HG03558 (cell line): ENCODE measurements at regions not wholly inside any gene's neighbourhood (a gene's known extent, or its start where the extent isn't known, plus 50 kb on each side); places are given as distances from the start of the nearest gene placed in this dataset.
"Not testable (repeated sequence)": the region's sequence is repeated elsewhere in the genome, so short reads cannot be mapped to it uniquely, and the experiment has no call there.

ENCODE experiments used
- ATAC-seq: cut with Tn5 transposase; IDR thresholded peaks from one replicate; pipeline ENCODE4 v1.9.1; 2021; ENCODE audit warnings: moderate number of reproducible peaks; ENCODE audit not compliant: unreplicated experiment; ENCODE audit errors: extremely low read depth

GRCh38 chr3:81378552-81379293, 382.7 kb downstream of the GBE1 start:
- ATAC-seq = no peak

GRCh38 chr3:81375921-81376320, 385.5 kb downstream of the GBE1 start:
- no peak for ATAC-seq

GRCh38 chr3:81364411-81364810, 397.0 kb downstream of the GBE1 start:
- no peak for ATAC-seq

GRCh38 chr3:81363816-81364215, 397.6 kb downstream of the GBE1 start:
- no peak for ATAC-seq

GRCh38 chr3:81354119-81354518, 407.3 kb downstream of the GBE1 start:
- ATAC-seq = no peak

- ATAC-seq = no peak
Measured at GRCh38 chr3:81352867-81353266, 408.6 kb downstream of the GBE1 start.

- no peak for ATAC-seq
Measured at GRCh38 chr3:81349816-81350340, 411.6 kb downstream of the GBE1 start.

GRCh38 chr3:81339040-81339845, 422.2 kb downstream of the GBE1 start:
- no peak for ATAC-seq

GRCh38 chr3:81336470-81336869, 425.0 kb downstream of the GBE1 start:
- ATAC-seq = no peak

- not testable (repeated sequence) for ATAC-seq
Measured at GRCh38 chr3:81329835-81330234, 431.6 kb downstream of the GBE1 start.

GRCh38 chr3:81326245-81326644, 435.2 kb downstream of the GBE1 start:
- no peak for ATAC-seq

- no peak for ATAC-seq
Measured at GRCh38 chr3:81320862-81321261, 440.6 kb downstream of the GBE1 start.

- ATAC-seq = no peak
Measured at GRCh38 chr3:81315030-81315429, 446.4 kb downstream of the GBE1 start.

GRCh38 chr3:81311321-81311720, 450.1 kb downstream of the GBE1 start:
- ATAC-seq = no peak

- ATAC-seq = no peak
Measured at GRCh38 chr3:81308306-81308705, 453.1 kb downstream of the GBE1 start.

- ATAC-seq = no peak
Measured at GRCh38 chr3:81307221-81307620, 454.2 kb downstream of the GBE1 start.

GRCh38 chr3:81303321-81303720, 458.1 kb downstream of the GBE1 start:
- ATAC-seq = no peak

- ATAC-seq = no peak
Measured at GRCh38 chr3:81302045-81302444, 459.4 kb downstream of the GBE1 start.

GRCh38 chr3:81301230-81301629, 460.2 kb downstream of the GBE1 start:
- ATAC-seq = no peak

GRCh38 chr3:81300324-81300927, 461.0 kb downstream of the GBE1 start:
- no peak for ATAC-seq

- no peak for ATAC-seq
Measured at GRCh38 chr3:81299481-81299880, 462.0 kb downstream of the GBE1 start.
